ENCODE measurements at regions not wholly inside any gene's neighbourhood (a gene's known extent, or its start where the extent isn't known, plus 50 kb on each side); places are given as distances from the start of the nearest gene placed in this dataset.

DNA sequence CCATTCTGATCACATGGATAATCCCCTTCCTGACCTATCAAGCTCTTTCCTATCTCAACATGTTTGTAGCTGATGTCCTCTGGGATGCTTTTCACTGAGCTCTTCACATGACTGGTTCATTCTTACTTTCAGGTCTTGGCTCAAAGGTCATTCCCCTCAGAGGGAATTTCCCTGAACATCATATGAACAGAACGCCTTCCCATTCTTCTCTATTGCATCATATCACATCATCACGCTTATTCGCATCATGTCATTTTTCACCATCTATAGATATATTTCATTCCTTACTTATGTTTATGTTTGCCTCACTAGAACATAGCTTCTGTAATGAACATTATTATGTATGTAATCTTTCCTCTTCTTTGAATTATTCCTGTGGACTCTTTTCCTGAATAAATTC lies 178.9 kb upstream of the APCDD1 start:
- Histone ChIP-seq H3K27me3 (replicated peaks; ENCODE audit: insufficient read depth) (no peaks in the 10 kb centered on the region), H3K4me2 (ENCODE audit: unreplicated experiment) (no peak overlapping the region), H4K20me1 (ENCODE audit: insufficient read depth) (no peaks in the 10 kb centered on the region), H3F3A (ENCODE audit: insufficient read depth) (no peaks in the 10 kb centered on the region), H3K4me1 (ENCODE audit: insufficient read depth) (peaks cover 11% of the 10 kb centered on the region), H3K27ac (no peak overlapping the region), H3K36me3 (ENCODE audit: low read depth) (no peaks in the 10 kb centered on the region), H3K4me3 (no peak overlapping the region), H3K9me3 (ENCODE audit: low read depth) (no peaks in the 10 kb centered on the region), H3K79me2 (ENCODE audit: insufficient read depth) (no peaks in the 10 kb centered on the region), H2AFZ (no peak overlapping the region), H3K9ac (no peak overlapping the region), H3K9me2 (ENCODE audit: insufficient read depth) (no peaks in the 10 kb centered on the region)
- TF ChIP-seq EZH2phosphoT487 (IDR thresholded peaks at IDR 0.05; ENCODE audit: insufficient read depth, low read depth) (no peak), EZH2 (IDR thresholded peaks at IDR 0.05; ENCODE audit: insufficient read depth, poor library complexity, severe bottlenecking) (no peak)
- 93 to 94% methylated on average over 3 of the region's 3 CpGs for WGBS, 2 experiments (ENCODE audit: low coverage in 1 of 2, low lambda C conversion rate in 2 of 2, missing lambda C conversion rate in 2 of 2)
- DNase-seq: no peak
- in situ Hi-C loops (cut with MboI): no loop called here

GRCh38 chr18:10278265-10278664 lies 176.2 kb upstream of the APCDD1 start:
- no peaks in the 10 kb centered on the region for H3F3A ChIP-seq (ENCODE audit: insufficient read depth)
- no peak overlapping the region for H3K4me2 ChIP-seq (ENCODE audit: unreplicated experiment)
- no peak for DNase-seq
- H3K9me3 ChIP-seq (ENCODE audit: low read depth): no peaks in the 10 kb centered on the region
- H3K27ac ChIP-seq: no peak overlapping the region
- H3K36me3 ChIP-seq (ENCODE audit: low read depth): no peaks in the 10 kb centered on the region
- H3K4me3 ChIP-seq: no peak overlapping the region
- no peaks in the 10 kb centered on the region for H3K79me2 ChIP-seq (ENCODE audit: insufficient read depth)
- TF ChIP-seq EZH2 (IDR thresholded peaks at IDR 0.05; ENCODE audit: insufficient read depth, poor library complexity, severe bottlenecking) (no peak), EZH2phosphoT487 (IDR thresholded peaks at IDR 0.05; ENCODE audit: insufficient read depth, low read depth) (no peak)
- no peak overlapping the region for H2AFZ ChIP-seq
- in situ Hi-C loops (cut with MboI): no loop called here
- H4K20me1 ChIP-seq (ENCODE audit: insufficient read depth): no peaks in the 10 kb centered on the region
- H3K9me2 ChIP-seq (ENCODE audit: insufficient read depth): no peaks in the 10 kb centered on the region
- no peaks in the 10 kb centered on the region for H3K27me3 ChIP-seq (replicated peaks; ENCODE audit: insufficient read depth)
- peaks cover 11% of the 10 kb centered on the region for H3K4me1 ChIP-seq (ENCODE audit: insufficient read depth)
- no peak overlapping the region for H3K9ac ChIP-seq

DNA sequence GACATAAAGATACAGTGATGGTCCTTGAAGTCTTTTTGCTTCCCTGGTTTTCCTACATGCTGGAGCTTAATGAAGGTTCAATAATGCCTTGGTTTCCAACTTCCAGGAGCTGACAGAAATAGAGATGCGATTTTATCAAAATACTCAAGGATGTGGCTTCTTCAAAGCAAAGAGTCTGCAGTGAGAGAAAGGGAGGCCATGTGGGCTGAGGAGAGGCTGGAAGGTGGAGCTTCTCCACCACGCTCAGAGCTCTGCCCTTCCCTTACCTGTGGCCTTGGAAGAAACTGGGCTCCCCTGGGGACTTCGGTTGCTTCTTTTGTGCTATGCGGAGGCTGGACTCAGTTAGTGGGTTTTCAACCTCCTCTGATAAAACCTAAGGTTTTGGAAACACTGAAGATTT lies 175.0 kb upstream of the APCDD1 start:
- H3K9me3 ChIP-seq (ENCODE audit: low read depth): no peaks in the 10 kb centered on the region
- no peak for DNase-seq
- in situ Hi-C loops (cut with MboI): no loop called here
- no peak overlapping the region for H2AFZ ChIP-seq
- no peak overlapping the region for H3K9ac ChIP-seq
- no peak for TF ChIP-seq EZH2 (IDR thresholded peaks at IDR 0.05; ENCODE audit: insufficient read depth, poor library complexity, severe bottlenecking)
- no peaks in the 10 kb centered on the region for H4K20me1 ChIP-seq (ENCODE audit: insufficient read depth)
- H3K4me1 ChIP-seq (ENCODE audit: insufficient read depth): peaks cover 4% of the 10 kb centered on the region; the same call in 1 of the 2 replicates
- no peak overlapping the region for H3K27ac ChIP-seq
- H3F3A ChIP-seq (ENCODE audit: insufficient read depth): no peaks in the 10 kb centered on the region
- H3K27me3 ChIP-seq (replicated peaks; ENCODE audit: insufficient read depth): no peaks in the 10 kb centered on the region
- no peak overlapping the region for H3K4me2 ChIP-seq (ENCODE audit: unreplicated experiment)
- H3K9me2 ChIP-seq (ENCODE audit: insufficient read depth): no peaks in the 10 kb centered on the region
- H3K79me2 ChIP-seq (ENCODE audit: insufficient read depth): no peaks in the 10 kb centered on the region
- WGBS, 2 experiments (ENCODE audit: low coverage in 1 of 2, low lambda C conversion rate in 2 of 2, missing lambda C conversion rate in 2 of 2): 90 to 97% methylated on average over 4 of the region's 4 CpGs
- no peaks in the 10 kb centered on the region for H3K36me3 ChIP-seq (ENCODE audit: low read depth)
- no peak overlapping the region for H3K4me3 ChIP-seq

GRCh38 chr18:10279905-10280644 lies 174.4 kb upstream of the APCDD1 start:
- TF ChIP-seq EZH2 (IDR thresholded peaks at IDR 0.05; ENCODE audit: insufficient read depth, poor library complexity, severe bottlenecking) (no peak), EZH2phosphoT487 (IDR thresholded peaks at IDR 0.05; ENCODE audit: insufficient read depth, low read depth) (no peak)
- no peak overlapping the region for H3K4me3 ChIP-seq
- H3K27ac ChIP-seq: no peak overlapping the region
- no peak overlapping the region for H3K4me2 ChIP-seq (ENCODE audit: unreplicated experiment)
- 72 to 75% methylated on average over 9 of the region's 9 CpGs for WGBS, 2 experiments (ENCODE audit: low coverage in 1 of 2, low lambda C conversion rate in 2 of 2, missing lambda C conversion rate in 2 of 2)
- H3K9me2 ChIP-seq (ENCODE audit: insufficient read depth): no peaks in the 10 kb centered on the region
- no peaks in the 10 kb centered on the region for H3K36me3 ChIP-seq (ENCODE audit: low read depth)
- H3K79me2 ChIP-seq (ENCODE audit: insufficient read depth): no peaks in the 10 kb centered on the region
- no peaks in the 10 kb centered on the region for H3K9me3 ChIP-seq (ENCODE audit: low read depth)
- no peaks in the 10 kb centered on the region for H3F3A ChIP-seq (ENCODE audit: insufficient read depth)
- H3K27me3 ChIP-seq (replicated peaks; ENCODE audit: insufficient read depth): no peaks in the 10 kb centered on the region
- no peak overlapping the region for H2AFZ ChIP-seq
- in situ Hi-C loops (cut with MboI): no loop called here
- no peaks in the 10 kb centered on the region for H4K20me1 ChIP-seq (ENCODE audit: insufficient read depth)
- H3K4me1 ChIP-seq (ENCODE audit: insufficient read depth): no peaks in the 10 kb centered on the region
- no peak overlapping the region for H3K9ac ChIP-seq
- DNase-seq: no peak

Measured in GM23248 (cell line).